Neural cell (in vitro differentiated cells): ENCODE measurements at regions not wholly inside any gene's neighbourhood (a gene's known extent, or its start where the extent isn't known, plus 50 kb on each side); places are given as distances from the start of the nearest gene placed in this dataset.

ENCODE experiments used
- POLR2AphosphoS5 ChIP-seq: IDR thresholded peaks from 2 replicates; pipeline ENCODE4 v1.6.1; 2012
- TAF1 ChIP-seq: IDR thresholded peaks from 2 replicates; pipeline ENCODE4 v1.6.1; 2012; ENCODE audit warnings: low read depth
- TF ChIP-seq, protein P1 (sequence below): fragments of 450-650 bp; IDR thresholded peaks from 2 replicates; pipeline ENCODE4 v1.5.1; 2014; ENCODE audit warnings: antibody characterized with exemption, mild to moderate bottlenecking, moderate library complexity; ENCODE audit not compliant: poor library complexity, severe bottlenecking

DNA sequence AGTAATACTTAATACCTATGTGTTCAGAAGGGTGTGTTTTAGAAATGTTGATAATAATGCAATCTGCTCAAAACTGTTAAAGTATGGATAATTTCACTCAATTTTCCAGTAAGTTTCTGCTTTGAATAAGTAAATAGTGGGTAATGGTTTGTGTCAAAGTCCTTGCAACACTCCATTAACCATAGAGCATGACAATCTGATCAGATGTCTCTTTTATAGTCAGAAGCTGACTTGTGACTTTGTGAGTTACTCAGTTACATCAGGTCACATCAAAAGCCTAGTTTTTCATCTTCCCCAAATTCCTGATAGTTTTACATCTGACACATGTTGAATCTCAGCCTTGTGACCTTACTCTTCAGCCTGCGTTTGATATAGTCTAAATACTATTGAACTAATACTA, 338.0 kb downstream of the EFNB2 start:
- TF ChIP-seq TAF1 (no peak), POLR2AphosphoS5 (no peak)
- TF ChIP-seq, protein P1, sequence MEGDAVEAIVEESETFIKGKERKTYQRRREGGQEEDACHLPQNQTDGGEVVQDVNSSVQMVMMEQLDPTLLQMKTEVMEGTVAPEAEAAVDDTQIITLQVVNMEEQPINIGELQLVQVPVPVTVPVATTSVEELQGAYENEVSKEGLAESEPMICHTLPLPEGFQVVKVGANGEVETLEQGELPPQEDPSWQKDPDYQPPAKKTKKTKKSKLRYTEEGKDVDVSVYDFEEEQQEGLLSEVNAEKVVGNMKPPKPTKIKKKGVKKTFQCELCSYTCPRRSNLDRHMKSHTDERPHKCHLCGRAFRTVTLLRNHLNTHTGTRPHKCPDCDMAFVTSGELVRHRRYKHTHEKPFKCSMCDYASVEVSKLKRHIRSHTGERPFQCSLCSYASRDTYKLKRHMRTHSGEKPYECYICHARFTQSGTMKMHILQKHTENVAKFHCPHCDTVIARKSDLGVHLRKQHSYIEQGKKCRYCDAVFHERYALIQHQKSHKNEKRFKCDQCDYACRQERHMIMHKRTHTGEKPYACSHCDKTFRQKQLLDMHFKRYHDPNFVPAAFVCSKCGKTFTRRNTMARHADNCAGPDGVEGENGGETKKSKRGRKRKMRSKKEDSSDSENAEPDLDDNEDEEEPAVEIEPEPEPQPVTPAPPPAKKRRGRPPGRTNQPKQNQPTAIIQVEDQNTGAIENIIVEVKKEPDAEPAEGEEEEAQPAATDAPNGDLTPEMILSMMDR = no peak
